ENCODE measurements at regions not wholly inside any gene's neighbourhood (a gene's known extent, or its start where the extent isn't known, plus 50 kb on each side); places are given as distances from the start of the nearest gene placed in this dataset.

GRCh38 chr10:130721971-130722370 is 585.8 kb downstream of the GLRX3 start:
- TF ChIP-seq POLR2A (IDR thresholded peaks at IDR 0.05) (no peak), POLR2AphosphoS5 (IDR thresholded peaks at IDR 0.05) (no peak)
- TF ChIP-seq, protein P1, sequence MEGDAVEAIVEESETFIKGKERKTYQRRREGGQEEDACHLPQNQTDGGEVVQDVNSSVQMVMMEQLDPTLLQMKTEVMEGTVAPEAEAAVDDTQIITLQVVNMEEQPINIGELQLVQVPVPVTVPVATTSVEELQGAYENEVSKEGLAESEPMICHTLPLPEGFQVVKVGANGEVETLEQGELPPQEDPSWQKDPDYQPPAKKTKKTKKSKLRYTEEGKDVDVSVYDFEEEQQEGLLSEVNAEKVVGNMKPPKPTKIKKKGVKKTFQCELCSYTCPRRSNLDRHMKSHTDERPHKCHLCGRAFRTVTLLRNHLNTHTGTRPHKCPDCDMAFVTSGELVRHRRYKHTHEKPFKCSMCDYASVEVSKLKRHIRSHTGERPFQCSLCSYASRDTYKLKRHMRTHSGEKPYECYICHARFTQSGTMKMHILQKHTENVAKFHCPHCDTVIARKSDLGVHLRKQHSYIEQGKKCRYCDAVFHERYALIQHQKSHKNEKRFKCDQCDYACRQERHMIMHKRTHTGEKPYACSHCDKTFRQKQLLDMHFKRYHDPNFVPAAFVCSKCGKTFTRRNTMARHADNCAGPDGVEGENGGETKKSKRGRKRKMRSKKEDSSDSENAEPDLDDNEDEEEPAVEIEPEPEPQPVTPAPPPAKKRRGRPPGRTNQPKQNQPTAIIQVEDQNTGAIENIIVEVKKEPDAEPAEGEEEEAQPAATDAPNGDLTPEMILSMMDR (IDR thresholded peaks at IDR 0.05) = no peak
